Trophoblast cell (in vitro differentiated cells and primary cell): ENCODE measurements at regions not wholly inside any gene's neighbourhood (a gene's known extent, or its start where the extent isn't known, plus 50 kb on each side); places are given as distances from the start of the nearest gene placed in this dataset.

Source experiments
- DNase-seq, 2 donors: peaks; one replicate each; pipeline ENCODE4 v3.0.0-alpha.2; 2016
- H2AFZ ChIP-seq: 2 replicates; pipeline ENCODE4 v1.6.1; 2013; ENCODE audit warnings: low read length, moderate library complexity, mild to moderate bottlenecking; ENCODE audit not compliant: insufficient read depth, poor library complexity
- H2AK5ac ChIP-seq: 2 replicates; pipeline ENCODE4 v1.6.1; 2013; ENCODE audit warnings: mild to moderate bottlenecking, low read length
- H2BK120ac ChIP-seq: 2 replicates; pipeline ENCODE4 v1.6.1; 2013; ENCODE audit warnings: low read length, mild to moderate bottlenecking, moderate library complexity; ENCODE audit not compliant: insufficient read depth, poor library complexity
- H2BK12ac ChIP-seq: 2 replicates; pipeline ENCODE4 v1.6.1; 2013; ENCODE audit warnings: mild to moderate bottlenecking, low read length, moderate library complexity
- H2BK5ac ChIP-seq: 2 replicates; pipeline ENCODE4 v1.6.1; 2013; ENCODE audit warnings: low read length, low read depth, moderate library complexity, mild to moderate bottlenecking; ENCODE audit not compliant: poor library complexity
- H3K14ac ChIP-seq: 2 replicates; pipeline ENCODE4 v1.6.1; 2013; ENCODE audit warnings: mild to moderate bottlenecking, low read length
- H3K18ac ChIP-seq: 2 replicates; pipeline ENCODE4 v1.6.1; 2013; ENCODE audit warnings: mild to moderate bottlenecking, low read length
- H3K23ac ChIP-seq: 2 replicates; pipeline ENCODE4 v1.6.1; 2013; ENCODE audit warnings: low read length
- H3K27ac ChIP-seq: 2 replicates; pipeline ENCODE4 v1.5.1; 2013; ENCODE audit warnings: low read depth, mild to moderate bottlenecking, inconsistent platforms, low read length, moderate library complexity
- H3K27me3 ChIP-seq: 2 replicates; pipeline ENCODE4 v1.6.1; 2013; ENCODE audit warnings: inconsistent platforms, mild to moderate bottlenecking, low read length, moderate library complexity; ENCODE audit not compliant: insufficient read depth
- H3K36me3 ChIP-seq, 2 experiments: 1 replicate in 1 of 2; 2 replicates in 1 of 2; pipeline ENCODE4 v1.6.1; 2013; ENCODE audit warnings: low read length in 2 of 2, mild to moderate bottlenecking in 2 of 2, moderate library complexity in 1 of 2; ENCODE audit not compliant: insufficient read depth in 2 of 2, control insufficient read depth in 1 of 2
- H3K4ac ChIP-seq: 2 replicates; pipeline ENCODE4 v1.6.1; 2013; ENCODE audit warnings: low read depth, mild to moderate bottlenecking, low read length, moderate library complexity
- H3K4me1 ChIP-seq, 2 experiments: 1 replicate in 1 of 2; 2 replicates in 1 of 2; pipeline ENCODE4 v1.6.1; 2013; ENCODE audit warnings: low read length in 2 of 2, mild to moderate bottlenecking in 2 of 2, moderate library complexity in 1 of 2; ENCODE audit not compliant: insufficient read depth in 2 of 2, control insufficient read depth in 1 of 2
- H3K4me2 ChIP-seq: 2 replicates; pipeline ENCODE4 v1.6.1; 2013; ENCODE audit warnings: inconsistent platforms, mild to moderate bottlenecking, low read length, moderate library complexity
- H3K4me3 ChIP-seq: 2 replicates; pipeline ENCODE4 v1.5.1; 2013; ENCODE audit warnings: mild to moderate bottlenecking, low read depth, low read length, inconsistent platforms
- H3K79me1 ChIP-seq: one replicate; pipeline ENCODE4 v1.6.1; 2013; ENCODE audit warnings: low read length
- H3K79me2 ChIP-seq: 2 replicates; pipeline ENCODE4 v1.6.1; 2013; ENCODE audit warnings: low read length, mild to moderate bottlenecking; ENCODE audit not compliant: control insufficient read depth, insufficient read depth, poor library complexity
- H3K9ac ChIP-seq: 2 replicates; pipeline ENCODE4 v1.6.1; 2013; ENCODE audit warnings: mild to moderate bottlenecking, low read length
- H3K9me3 ChIP-seq: 2 replicates; pipeline ENCODE4 v1.6.1; 2013; ENCODE audit warnings: low read depth, mild to moderate bottlenecking, control low read depth, inconsistent platforms, low read length; ENCODE audit not compliant: insufficient read depth
- H4K12ac ChIP-seq: 2 replicates; pipeline ENCODE4 v1.6.1; 2013; ENCODE audit warnings: low read depth, mild to moderate bottlenecking, low read length, moderate library complexity
- H4K8ac ChIP-seq: 2 replicates; pipeline ENCODE4 v1.6.1; 2013; ENCODE audit warnings: low read depth, mild to moderate bottlenecking, low read length, moderate library complexity
- H4K91ac ChIP-seq: one replicate; pipeline ENCODE4 v1.6.1; 2013; ENCODE audit warnings: low read depth, mild to moderate bottlenecking, low read length, moderate library complexity
- WGBS: extraction: QIAGEN DNeasy Blood & Tissue Kit; methylation state at CpG from one replicate; pipeline ENCODE4 v1.1.7; 2013; ENCODE audit warnings: missing lambda C conversion rate; ENCODE audit not compliant: insufficient read length, insufficient coverage; ENCODE audit errors: extremely low coverage; 5-methylcytosine and 5-hydroxymethylcytosine counted together

- Histone ChIP-seq H3K27ac (no peak overlapping the region), H3K18ac (no peak overlapping the region), H3K36me3 (no peaks in the 10 kb centered on the region), H3K23ac (no peak overlapping the region), H3K79me2 (no peaks in the 10 kb centered on the region), H3K4ac (no peak overlapping the region), H2AK5ac (no peak overlapping the region), H2BK120ac (no peak overlapping the region), H4K12ac (no peak overlapping the region), H3K4me1 (no peaks in the 10 kb centered on the region), H4K8ac (no peak overlapping the region), H2BK12ac (no peak overlapping the region), H3K27me3 (no peaks in the 10 kb centered on the region), H3K9ac (no peak overlapping the region), H2BK5ac (no peak overlapping the region), H3K79me1 (no peaks in the 10 kb centered on the region), H3K4me2 (no peak overlapping the region), H3K4me3 (no peak overlapping the region), H4K91ac (no peak overlapping the region), H3K9me3 (peaks cover 2% of the 10 kb centered on the region), H3K14ac (no peak overlapping the region), H2AFZ (no peak overlapping the region)
- WGBS = no CpG with 5 or more reads among the region's 6 CpGs
- no peak for DNase-seq
These were observed 186.4 kb upstream of the CDH13 start for GRCh38 chr16:82440336-82440735.

- Histone ChIP-seq H3K9me3 (peaks cover 2% of the 10 kb centered on the region), H2AK5ac (no peak overlapping the region), H3K79me2 (no peaks in the 10 kb centered on the region), H4K12ac (no peak overlapping the region), H3K27me3 (no peaks in the 10 kb centered on the region), H3K23ac (no peak overlapping the region), H2AFZ (no peak overlapping the region), H4K91ac (no peak overlapping the region), H2BK120ac (no peak overlapping the region), H4K8ac (no peak overlapping the region), H2BK5ac (no peak overlapping the region), H2BK12ac (no peak overlapping the region), H3K18ac (no peak overlapping the region), H3K14ac (no peak overlapping the region), H3K4me2 (no peak overlapping the region), H3K36me3 (no peaks in the 10 kb centered on the region), H3K27ac (no peak overlapping the region), H3K9ac (no peak overlapping the region), H3K4me1 (no peaks in the 10 kb centered on the region), H3K4me3 (no peak overlapping the region), H3K4ac (no peak overlapping the region), H3K79me1 (no peaks in the 10 kb centered on the region)
- whole genome bisulfite sequencing = no CpG with 5 or more reads among the region's 7 CpGs
- no peak for DNase-seq
These were observed 187.0 kb upstream of the CDH13 start for GRCh38 chr16:82439678-82440293.

- H3K79me1 ChIP-seq = no peaks in the 10 kb centered on the region
- H3K27me3 ChIP-seq = no peaks in the 10 kb centered on the region
- H4K12ac ChIP-seq = no peak overlapping the region
- DNase-seq = no peak
- H2AK5ac ChIP-seq = no peak overlapping the region
- H3K23ac ChIP-seq = no peak overlapping the region
- H2AFZ ChIP-seq = no peak overlapping the region
- no peak overlapping the region for H3K4me3 ChIP-seq
- no CpG with 5 or more reads among the region's 2 CpGs for WGBS
- H3K18ac ChIP-seq = no peak overlapping the region
- H2BK5ac ChIP-seq = no peak overlapping the region
- H3K14ac ChIP-seq = no peak overlapping the region
- no peak overlapping the region for H3K9ac ChIP-seq
- no peak overlapping the region for H3K27ac ChIP-seq
- H3K36me3 ChIP-seq = no peaks in the 10 kb centered on the region
- H3K4ac ChIP-seq = no peak overlapping the region
- H3K9me3 ChIP-seq = no peaks in the 10 kb centered on the region
- H3K4me1 ChIP-seq = no peaks in the 10 kb centered on the region
- H3K79me2 ChIP-seq = no peaks in the 10 kb centered on the region
- H3K4me2 ChIP-seq = no peak overlapping the region
- H4K8ac ChIP-seq = no peak overlapping the region
- H4K91ac ChIP-seq = no peak overlapping the region
- H2BK12ac ChIP-seq = no peak overlapping the region
- H2BK120ac ChIP-seq = no peak overlapping the region
These were observed 193.7 kb upstream of the CDH13 start for GRCh38 chr16:82433042-82433441.

GRCh38 chr16:82432261-82432660 is 194.5 kb upstream of the CDH13 start:
- Histone ChIP-seq H3K4ac (no peak overlapping the region), H3K9ac (no peak overlapping the region), H3K9me3 (no peaks in the 10 kb centered on the region), H3K4me3 (no peak overlapping the region), H3K79me1 (no peaks in the 10 kb centered on the region), H2BK5ac (no peak overlapping the region), H2AFZ (no peak overlapping the region), H3K36me3 (no peaks in the 10 kb centered on the region), H3K27ac (no peak overlapping the region), H3K23ac (no peak overlapping the region), H3K27me3 (no peaks in the 10 kb centered on the region), H2BK12ac (no peak overlapping the region), H4K12ac (no peak overlapping the region), H3K79me2 (no peaks in the 10 kb centered on the region), H4K8ac (no peak overlapping the region), H3K18ac (no peak overlapping the region), H3K4me2 (no peak overlapping the region), H4K91ac (no peak overlapping the region), H2BK120ac (no peak overlapping the region), H2AK5ac (no peak overlapping the region), H3K4me1 (no peaks in the 10 kb centered on the region), H3K14ac (no peak overlapping the region)
- WGBS = no CpG with 5 or more reads among the region's 8 CpGs
- DNase-seq = no peak
